HG02870 (cell line): ENCODE measurements at regions not wholly inside any gene's neighbourhood (a gene's known extent, or its start where the extent isn't known, plus 50 kb on each side); places are given as distances from the start of the nearest gene placed in this dataset.
"Not testable (repeated sequence)": the region's sequence is repeated elsewhere in the genome, so short reads cannot be mapped to it uniquely, and the experiment has no call there.

ENCODE experiments used
- ATAC-seq: cut with Tn5 transposase; IDR thresholded peaks from one replicate; pipeline ENCODE4 v1.9.1; 2021; ENCODE audit warnings: mild to moderate bottlenecking, moderate library complexity; ENCODE audit not compliant: unreplicated experiment

DNA sequence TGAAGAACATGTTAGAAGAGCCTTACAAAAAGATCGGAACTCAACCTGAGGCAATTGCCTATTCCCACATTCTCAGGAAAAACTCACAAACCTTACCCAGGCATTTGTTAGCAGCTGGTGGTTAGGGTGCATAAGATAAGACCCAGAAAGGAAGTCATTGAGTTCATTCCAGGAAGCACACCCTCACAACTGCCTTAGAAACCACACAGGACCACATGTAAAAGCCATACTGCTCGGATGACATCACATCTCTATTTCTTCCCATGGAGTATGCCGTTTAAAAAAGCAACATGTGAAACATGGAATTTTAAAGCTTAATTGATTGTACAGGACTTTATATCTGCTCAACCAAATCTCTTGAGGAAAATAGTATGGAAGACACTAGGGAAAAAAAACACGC is 411.2 kb downstream of the DAD1 start:
- ATAC-seq = no peak

DNA sequence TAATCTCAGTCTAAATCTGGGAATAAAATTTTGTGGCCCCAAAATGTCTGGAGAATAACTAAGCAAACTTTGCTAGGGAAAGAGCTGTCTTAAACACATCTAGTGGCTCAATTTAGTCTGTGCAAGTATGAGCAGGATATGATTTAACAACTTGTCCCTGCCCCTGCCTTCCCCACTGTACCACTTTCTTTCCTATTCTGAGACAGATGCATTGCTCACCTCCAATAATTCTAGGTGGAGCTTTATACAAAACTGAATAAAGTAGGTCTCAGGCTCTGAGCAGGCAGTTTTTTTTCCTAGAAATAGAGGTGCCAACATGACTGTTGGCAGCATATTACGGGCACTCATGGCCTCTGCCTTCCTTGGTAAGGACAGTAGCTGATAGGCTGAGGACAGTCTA is 412.1 kb downstream of the DAD1 start:
- ATAC-seq = no peak

DNA sequence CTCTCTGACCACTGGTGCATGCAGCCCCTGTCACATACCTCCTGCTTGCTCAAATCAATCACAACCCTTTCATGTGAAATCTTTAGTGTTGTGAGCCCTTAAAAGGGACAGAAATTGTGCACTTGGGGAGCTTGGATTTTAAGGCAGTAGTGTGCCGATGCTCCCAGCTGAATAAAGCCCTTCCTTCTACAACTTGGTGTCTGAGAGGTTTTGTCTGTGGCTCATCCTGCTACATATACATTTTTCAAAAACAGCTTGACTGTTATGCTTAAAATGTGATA is 413.8 kb downstream of the DAD1 start:
- not testable (repeated sequence) for ATAC-seq

DNA sequence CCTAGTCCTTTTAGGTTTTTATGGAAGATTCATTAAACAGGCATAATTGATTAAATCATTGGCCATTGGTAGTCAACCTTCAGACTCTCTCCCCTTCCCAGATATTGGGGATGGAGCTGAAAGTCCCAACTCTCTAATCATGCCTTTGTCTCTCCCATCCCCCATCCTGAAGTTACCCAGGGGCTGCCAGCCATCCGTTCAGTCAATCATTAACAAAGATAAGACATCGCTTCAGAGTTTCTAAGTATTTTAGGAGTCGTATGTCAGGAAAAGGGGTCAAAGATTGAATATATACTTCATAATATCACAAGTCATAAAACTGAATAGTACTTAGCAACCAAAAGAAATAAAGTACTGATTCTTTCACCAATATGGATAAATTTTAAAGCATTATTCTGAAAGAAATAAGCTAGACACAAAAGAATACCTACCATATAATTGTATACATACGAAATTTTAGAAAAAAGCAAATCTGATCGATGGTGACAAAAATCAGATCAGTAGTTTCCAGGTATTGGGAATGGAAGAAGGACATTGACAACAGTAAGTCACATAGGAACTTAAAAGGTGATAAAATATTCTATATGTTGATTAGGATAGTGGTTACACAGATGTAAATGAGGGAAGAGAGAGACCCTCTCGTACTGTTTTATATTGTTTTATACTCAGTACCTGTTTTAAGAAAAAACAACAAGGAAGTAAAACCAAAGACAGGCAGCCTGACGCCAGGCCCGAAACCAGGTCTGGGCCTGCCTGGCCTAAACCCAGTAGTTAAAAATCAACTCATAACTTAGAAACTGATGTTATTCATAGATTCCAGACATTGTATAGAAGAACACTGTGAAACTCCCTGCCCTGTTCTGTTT is 414.4 kb downstream of the DAD1 start:
- no peak for ATAC-seq

DNA sequence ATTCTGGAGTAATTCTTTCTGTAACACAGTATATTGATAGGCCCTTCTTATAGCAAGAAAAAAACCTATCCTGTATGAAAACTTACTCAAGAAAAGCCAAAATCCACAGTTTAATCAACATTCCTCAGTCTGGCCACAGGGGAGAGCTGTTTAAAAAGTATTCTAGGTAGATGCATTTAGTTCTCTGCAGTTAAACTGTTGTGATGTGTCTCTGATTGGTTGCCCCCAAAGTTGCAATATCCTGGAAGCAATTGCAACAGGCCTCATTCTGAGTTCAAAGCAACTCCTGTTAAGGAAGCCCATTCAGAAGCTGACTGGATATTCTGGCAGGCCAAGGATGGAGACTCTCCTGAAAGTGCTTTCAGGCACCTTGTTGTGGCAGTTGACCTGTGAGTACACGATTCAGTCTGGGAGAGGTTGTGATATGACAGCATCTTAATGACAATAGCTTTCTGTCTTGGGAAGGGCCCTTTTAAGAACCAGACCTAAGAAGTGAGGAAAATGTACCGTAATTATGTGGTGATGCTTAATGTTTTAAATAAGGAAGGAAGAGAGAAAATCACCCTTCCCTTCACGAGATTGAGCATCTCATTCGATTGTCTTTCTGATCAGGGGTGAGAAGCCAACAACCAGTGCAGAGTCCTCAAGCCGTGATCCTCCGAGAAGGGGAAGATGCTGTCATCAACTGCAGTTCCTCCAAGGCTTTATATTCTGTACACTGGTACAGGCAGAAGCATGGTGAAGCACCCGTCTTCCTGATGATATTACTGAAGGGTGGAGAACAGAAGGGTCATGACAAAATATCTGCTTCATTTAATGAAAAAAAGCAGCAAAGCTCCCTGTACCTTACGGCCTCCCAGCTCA is 420.7 kb downstream of the DAD1 start:
- ATAC-seq = no peak

DNA sequence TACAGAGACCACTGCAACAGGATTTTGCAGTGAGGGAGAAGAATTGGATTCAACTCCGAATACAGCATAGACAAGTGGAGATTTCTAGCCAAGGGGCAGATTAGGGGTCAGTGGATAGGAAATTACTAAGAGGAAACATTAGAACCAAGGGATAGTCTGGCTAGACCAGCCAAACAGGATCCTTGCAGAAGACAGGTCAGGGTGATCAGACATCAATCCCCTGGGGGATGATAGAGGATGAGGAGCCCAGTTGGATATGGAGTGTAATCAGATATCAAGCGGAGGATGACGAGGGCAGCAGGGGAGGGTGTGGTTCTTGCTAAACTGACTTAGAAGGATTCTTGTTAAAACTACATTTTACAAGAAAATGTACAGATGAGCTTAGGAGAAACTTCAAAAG is 424.4 kb downstream of the DAD1 start:
- ATAC-seq = no peak

DNA sequence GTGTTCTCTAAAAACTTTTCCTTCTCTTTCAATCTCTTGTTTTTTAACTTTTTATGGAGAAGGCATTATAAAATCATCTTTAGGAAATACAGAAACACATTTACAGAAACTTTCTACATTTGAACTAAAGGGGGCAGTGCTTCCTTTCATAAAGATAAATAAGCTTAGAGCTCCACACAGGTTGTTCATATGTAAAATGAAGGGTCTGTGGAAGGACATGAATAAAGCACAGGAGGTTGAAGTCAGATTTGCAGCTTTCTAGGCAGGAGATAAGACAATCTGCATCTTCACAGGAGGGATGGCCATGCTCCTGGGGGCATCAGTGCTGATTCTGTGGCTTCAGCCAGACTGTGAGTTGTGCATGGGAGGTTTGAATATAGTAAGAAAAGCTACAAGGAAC is 426.0 kb downstream of the DAD1 start:
- ATAC-seq = no peak

DNA sequence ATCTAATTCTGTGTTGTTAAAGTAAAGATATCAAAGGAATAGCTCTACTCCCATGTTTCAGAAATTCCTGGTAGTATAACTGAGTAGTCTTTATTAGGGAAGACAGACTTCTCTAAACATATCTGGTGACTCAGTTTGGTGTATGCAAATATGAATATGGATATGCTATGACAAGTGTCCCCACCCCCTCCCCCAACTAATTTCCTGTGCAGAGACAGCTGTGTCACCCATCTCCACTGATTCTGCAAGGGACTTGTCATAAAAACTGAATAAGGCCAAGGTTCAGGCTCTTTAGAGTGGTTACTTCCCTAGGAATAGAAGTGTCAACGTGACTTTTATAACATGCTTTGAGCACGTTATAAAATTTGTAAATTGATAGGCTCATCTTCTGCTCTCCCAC is 429.1 kb downstream of the DAD1 start:
- no peak for ATAC-seq

DNA sequence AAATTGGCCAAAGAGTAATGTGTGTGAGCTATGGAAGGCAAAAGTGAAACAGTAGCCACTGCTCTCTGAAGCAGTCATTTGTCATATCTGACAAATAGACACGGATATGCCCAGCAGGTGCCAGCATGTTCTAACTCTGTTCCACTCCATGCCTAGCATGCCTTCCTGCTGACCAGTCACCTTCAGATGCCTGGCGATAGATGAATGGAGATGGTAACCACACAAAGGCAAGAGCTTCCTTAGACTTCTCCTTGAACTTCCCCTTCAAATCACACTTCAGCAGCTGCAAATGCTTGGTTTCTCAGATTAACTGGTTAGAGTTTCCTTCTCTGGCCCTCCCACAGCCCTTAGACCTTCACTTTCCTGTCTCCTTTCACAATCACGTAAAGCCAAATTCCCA is 429.9 kb downstream of the DAD1 start:
- no peak for ATAC-seq

DNA sequence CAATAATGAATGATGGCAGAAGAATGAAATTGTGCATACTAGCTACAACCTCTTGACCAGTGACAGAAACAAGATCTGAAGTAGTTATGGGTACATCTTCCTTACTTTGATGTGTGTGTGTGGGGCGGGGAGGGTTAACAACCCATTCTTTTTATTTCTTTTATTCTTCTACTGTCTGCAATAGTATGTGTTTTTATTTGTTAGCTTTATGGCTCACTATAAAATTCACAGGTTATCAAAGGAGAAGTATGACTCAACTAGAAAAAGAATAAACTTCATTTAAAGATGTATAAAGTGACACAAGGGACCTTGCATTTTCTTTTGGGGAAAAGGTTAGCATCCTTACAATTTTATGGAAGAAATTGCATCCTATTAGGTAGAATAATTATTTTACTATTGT is 430.5 kb downstream of the DAD1 start:
- ATAC-seq = no peak

DNA sequence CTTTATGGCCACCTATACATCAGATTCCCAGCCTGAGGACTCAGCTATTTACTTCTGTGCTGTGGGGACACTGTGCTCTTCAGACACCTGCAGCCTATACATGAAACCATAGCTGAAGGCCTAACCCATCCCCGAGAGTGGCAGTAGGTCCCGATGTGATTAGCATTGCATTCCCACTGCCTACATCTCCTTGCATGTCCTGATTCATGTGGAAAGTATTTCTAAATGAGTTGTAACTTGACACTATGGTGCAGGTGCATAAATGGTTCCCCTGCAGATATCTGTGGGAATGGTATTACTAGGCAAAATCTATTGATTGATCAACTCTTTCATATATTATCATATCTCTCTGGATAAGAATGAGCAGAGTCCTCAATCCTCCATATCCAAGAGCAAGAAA is 433.5 kb downstream of the DAD1 start:
- ATAC-seq = no peak

DNA sequence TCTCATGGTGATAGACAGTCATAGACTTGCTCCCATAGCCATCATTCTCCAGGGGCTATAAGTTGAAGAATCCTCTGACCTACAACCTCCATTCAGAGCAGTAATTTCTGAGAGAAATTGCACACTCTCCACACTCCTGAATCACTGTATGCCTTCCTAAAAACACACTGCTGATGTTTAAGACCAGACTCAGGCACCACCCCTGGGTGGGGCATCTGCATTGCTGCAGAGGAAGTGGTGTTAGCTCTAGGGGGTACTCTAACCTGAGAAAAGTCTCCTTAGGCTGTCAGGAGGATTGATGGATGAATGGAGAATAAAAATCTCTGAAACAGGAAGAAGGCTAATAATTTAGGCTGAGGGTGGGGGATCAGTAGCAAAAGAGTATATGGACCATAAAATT is 436.1 kb downstream of the DAD1 start:
- ATAC-seq = no peak

DNA sequence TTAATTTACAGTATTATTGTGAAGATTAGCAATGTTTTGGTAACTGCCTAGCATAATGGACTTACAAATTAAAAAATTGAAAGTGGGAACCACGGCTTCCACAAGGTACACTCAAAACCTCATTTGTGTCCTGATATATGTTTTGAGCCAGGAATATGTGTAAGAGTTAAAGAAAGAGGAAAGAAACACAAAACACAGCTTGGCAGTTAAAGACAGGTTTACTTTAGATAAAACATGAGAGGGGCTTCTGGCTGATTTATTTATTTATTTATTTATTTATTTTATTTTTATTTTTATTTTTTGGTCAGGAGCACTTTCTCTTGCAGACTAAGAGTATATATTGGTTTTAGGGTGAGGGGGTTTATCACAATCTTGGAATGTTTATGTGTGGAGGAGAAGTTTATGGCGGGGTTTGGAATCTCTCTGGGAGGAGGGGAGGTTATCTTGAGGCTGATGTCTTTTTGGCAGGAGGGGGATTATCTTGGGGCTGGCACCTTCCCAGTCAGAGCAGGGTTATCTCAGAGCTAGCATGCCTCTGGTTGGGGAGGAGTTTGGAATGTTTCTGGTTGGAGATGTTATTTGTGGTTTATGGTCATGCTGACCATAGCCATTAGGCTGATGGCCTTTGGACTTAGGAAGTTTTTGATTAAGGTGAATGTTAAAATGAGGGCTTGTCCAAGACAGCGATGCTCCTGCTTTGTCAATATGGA is 436.7 kb downstream of the DAD1 start:
- ATAC-seq = no peak

DNA sequence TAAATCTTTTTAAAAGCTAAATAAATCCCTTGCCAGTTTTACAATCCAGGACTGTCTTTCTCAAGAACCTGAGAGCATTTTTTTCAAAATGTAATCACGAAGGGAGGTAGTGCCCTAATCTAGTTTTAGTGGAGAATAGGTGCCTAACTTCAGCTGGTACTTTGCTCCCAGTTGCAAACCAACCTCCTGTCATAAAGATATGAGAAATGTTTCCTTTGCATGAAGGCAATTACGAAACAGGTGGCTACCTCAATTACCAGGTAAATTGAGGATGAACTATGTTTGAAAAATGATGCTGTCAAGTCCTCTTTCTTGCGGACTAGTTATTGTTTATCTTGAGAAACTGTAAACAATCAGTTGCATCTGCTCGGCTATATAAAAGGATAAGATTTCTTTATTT is 437.9 kb downstream of the DAD1 start:
- no peak for ATAC-seq

DNA sequence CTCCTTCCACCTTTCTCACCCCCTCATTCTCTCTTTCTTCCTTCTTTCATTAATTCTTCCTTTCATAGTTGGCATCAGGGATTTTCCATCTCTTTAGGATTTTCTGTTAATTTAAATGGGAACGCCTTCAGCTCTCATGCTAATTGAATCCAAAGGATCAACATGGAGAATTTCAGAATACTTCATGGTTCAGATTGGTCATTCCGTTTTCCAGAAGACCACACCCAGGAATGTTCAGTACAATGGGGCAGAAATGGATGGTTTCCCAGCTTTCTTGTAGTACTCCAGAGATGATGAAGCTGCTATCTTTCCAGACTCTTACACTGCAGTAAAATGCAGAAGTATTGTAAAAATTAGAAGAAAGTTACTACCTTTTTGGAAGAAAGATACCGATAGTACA is 440.0 kb downstream of the DAD1 start:
- ATAC-seq = no peak

DNA sequence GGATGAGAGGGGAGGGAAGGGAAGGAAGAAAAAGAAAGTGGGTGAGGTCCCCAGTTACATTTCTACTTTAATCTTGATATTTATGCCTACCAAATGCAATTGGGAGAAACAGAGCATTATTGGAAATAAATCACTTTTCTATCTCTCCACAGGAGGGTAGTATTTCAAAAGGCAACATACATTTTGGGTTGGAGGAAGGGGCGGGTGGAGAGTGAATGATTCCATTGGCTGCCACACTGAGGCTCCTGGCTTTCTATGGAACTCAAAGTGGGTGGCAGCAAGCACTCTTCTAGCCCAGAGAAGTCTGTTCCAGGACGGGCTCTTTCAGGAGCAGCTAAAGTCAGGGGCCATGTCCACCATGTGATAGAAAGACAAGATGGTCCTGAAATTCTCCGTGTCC is 441.3 kb downstream of the DAD1 start:
- no peak for ATAC-seq

DNA sequence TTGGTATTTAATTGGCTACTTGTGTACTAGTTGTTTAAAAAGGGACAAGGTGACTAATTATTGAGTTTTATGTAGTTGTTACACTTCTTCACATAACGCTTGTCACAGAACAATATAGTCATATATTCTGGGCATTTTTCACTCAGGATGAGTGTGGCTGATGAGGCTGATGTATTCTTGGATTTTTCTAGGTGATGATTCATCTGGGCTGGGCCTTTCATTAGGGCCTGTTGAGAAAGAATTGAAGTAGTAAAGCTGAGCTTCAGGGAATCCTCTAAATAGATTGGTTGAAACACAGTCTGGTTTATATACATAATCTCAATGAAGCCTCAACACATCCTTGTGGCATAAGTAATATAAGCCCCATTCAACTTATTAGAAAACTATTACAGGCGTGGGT is 445.7 kb downstream of the DAD1 start:
- no peak for ATAC-seq

DNA sequence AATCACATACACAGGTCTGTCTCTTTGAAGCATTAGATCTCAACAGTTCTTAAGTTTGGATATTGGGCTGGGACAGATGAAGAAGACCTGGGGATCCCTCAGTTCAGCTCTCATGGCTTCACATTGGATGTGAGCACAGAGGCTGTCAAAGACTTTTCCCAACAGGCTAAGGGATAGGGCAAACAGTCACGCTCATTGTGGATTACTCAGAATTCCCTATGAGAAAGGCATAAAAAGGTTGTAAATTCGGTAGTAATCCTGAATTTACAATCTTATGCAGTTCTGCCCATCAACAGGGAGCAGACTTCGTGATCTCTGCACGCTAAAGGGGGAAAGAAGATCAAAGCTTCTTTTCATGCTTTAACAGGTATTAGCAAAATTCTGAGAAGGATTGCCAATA is 448.4 kb downstream of the DAD1 start:
- ATAC-seq = no peak

DNA sequence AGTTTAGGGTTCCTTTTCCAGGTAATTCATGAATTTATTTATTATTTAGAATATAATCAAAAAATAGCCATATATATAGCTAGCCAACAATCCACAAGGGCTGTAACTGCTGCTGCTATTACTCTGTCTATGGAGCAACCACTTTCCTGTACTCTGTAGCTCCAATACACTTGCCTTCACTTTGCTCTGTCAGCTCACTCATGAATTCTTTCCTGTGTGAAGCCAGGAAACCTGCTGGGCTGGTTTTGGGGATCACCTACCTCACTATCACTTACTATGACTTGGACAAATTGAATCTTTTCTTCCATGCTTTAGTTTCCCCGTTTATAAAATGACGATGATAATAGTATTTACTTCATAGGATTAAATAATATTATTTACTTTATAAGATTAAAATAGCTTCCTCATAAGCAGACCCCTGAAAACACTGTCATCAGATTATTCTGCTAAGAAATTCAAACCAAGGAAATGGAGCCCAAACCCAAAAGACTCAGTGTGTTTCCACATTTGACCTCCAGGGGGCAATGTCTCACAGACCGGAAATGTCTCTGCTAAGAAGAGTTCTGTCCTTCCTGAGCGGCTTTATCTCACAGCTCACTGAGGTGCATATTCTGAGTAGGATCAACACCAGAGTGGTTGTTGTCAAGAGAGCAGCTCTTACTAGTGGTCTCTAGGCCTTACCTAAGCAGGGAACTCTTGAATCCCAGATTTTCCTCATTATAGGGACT is 457.1 kb downstream of the DAD1 start:
- no peak for ATAC-seq

DNA sequence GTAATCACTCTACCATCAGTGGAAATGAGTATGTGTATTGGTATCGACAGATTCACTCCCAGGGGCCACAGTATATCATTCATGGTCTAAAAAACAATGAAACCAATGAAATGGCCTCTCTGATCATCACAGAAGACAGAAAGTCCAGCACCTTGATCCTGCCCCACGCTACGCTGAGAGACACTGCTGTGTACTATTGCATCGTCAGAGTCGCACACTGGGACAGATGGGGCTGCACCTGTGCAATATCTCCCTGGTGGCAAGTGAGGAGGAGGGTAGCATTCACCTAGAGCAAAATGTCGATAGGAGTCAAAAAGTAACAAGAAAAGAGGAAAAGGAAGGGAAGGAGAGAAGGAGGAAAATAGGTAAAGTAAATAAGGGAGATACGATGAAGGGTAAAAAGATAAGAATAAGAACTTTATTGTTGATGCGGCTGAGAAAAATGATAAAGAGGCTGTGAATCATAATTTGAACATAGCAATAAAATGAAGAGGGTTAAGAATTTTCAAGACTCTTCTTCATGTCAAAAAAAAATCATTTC is 450.5 kb upstream of the OR4E1 start:
- ATAC-seq = no peak
